OCI-LY7 (cell line): ENCODE measurements at regions not wholly inside any gene's neighbourhood (a gene's known extent, or its start where the extent isn't known, plus 50 kb on each side); places are given as distances from the start of the nearest gene placed in this dataset.

Source experiments
- BruUV-seq: library from RNA; stranded (reverse); fragments of 400-500 nt; replicated peaks from 2 replicates; lab custom pipeline; 2021; lab: Mats Ljungman, UMichigan
- CTCF ChIA-PET: fragments of 300-600 bp; sonication (Branson Sonifier 250); formaldehyde crosslinking; loops from one replicate; lab custom pipeline; 2022; ENCODE audit warnings: antibody characterized with exemption; ENCODE audit not compliant: unreplicated experiment; lab: Charles Lee
- POLR2A ChIA-PET: fragments of 300-600 bp; sonication (Branson Sonifier 250); formaldehyde crosslinking; loops from one replicate; lab custom pipeline; 2022; ENCODE audit warnings: antibody characterized with exemption; lab: Charles Lee
- DNase-seq: peaks from one replicate; pipeline ENCODE4 v3.0.0-alpha.2; 2015; ENCODE audit warnings: low spot score
- H2AFZ ChIP-seq: fragments of 200-600 bp; sonication (generic), shearing (Covaris generic); 2 replicates; pipeline ENCODE4 v1.6.1; 2014; ENCODE audit warnings: mild to moderate bottlenecking, antibody characterized with exemption, low read length, moderate library complexity
- H3K27ac ChIP-seq: fragments of 200-600 bp; sonication (generic); 2 replicates; pipeline ENCODE4 v1.5.1; 2014; ENCODE audit warnings: mixed run types, low read depth, mild to moderate bottlenecking, moderate library complexity, low read length, inconsistent platforms; ENCODE audit not compliant: poor library complexity, severe bottlenecking
- H3K36me3 ChIP-seq: fragments of 200-600 bp; sonication (generic); 2 replicates; pipeline ENCODE4 v1.6.1; 2014; ENCODE audit warnings: mild to moderate bottlenecking, antibody characterized with exemption, low read length, moderate library complexity, mixed read lengths; ENCODE audit not compliant: insufficient read depth
- H3K4me1 ChIP-seq: fragments of 200-600 bp; sonication (generic); 2 replicates; pipeline ENCODE4 v1.5.1; 2014; ENCODE audit warnings: mild to moderate bottlenecking, low read length; ENCODE audit not compliant: insufficient read depth, poor library complexity, severe bottlenecking
- H3K4me2 ChIP-seq: fragments of 200-600 bp; sonication (generic); 2 replicates; pipeline ENCODE4 v1.6.1; 2014; ENCODE audit warnings: mild to moderate bottlenecking, low read length
- H3K4me3 ChIP-seq: fragments of 200-600 bp; sonication (generic); 2 replicates; pipeline ENCODE4 v1.5.1; 2014; ENCODE audit warnings: mild to moderate bottlenecking, low read depth, low read length; ENCODE audit not compliant: poor library complexity, severe bottlenecking
- H3K79me2 ChIP-seq: fragments of 200-600 bp; sonication (generic); 2 replicates; pipeline ENCODE4 v1.6.1; 2016; ENCODE audit warnings: low read depth, mild to moderate bottlenecking, low read length, moderate library complexity, mixed read lengths; ENCODE audit not compliant: insufficient read depth
- H3K9me2 ChIP-seq: fragments of 200-600 bp; sonication (generic); 2 replicates; pipeline ENCODE4 v1.6.1; 2016; ENCODE audit warnings: mild to moderate bottlenecking, low read length, mixed read lengths; ENCODE audit not compliant: insufficient read depth
- H3K9me3 ChIP-seq: fragments of 200-600 bp; sonication (generic); 2 replicates; pipeline ENCODE4 v1.6.1; 2014; ENCODE audit warnings: mild to moderate bottlenecking, mixed run types, low read length, mixed read lengths
- H4K20me1 ChIP-seq: fragments of 200-600 bp; sonication (generic); 2 replicates; pipeline ENCODE4 v1.6.1; 2014; ENCODE audit warnings: mild to moderate bottlenecking, antibody characterized with exemption, low read length, moderate library complexity, mixed read lengths; ENCODE audit not compliant: insufficient read depth
- EZH2phosphoT487 ChIP-seq: fragments of 200-600 bp; sonication (generic); IDR thresholded peaks from 2 replicates; pipeline ENCODE4 v1.6.1; 2018; ENCODE audit warnings: low read depth, borderline replicate concordance, mild to moderate bottlenecking, mixed run types, antibody characterized with exemption, low read length, moderate library complexity, mixed read lengths
- intact Hi-C: fragments of 100-400 bp; cut with micrococcal nuclease; formaldehyde crosslinking; loops from one replicate; pipeline ENCODE4 v1.10.0; 2022; ENCODE audit not compliant: unreplicated experiment
- TF ChIP-seq, protein P1 (sequence below): fragments of 200-600 bp; sonication (generic); conservative IDR thresholded peaks from 2 replicates; pipeline ENCODE4 v1.5.1; 2014; ENCODE audit warnings: mild to moderate bottlenecking, antibody characterized with exemption, low read length, moderate library complexity, mixed read lengths

DNA sequence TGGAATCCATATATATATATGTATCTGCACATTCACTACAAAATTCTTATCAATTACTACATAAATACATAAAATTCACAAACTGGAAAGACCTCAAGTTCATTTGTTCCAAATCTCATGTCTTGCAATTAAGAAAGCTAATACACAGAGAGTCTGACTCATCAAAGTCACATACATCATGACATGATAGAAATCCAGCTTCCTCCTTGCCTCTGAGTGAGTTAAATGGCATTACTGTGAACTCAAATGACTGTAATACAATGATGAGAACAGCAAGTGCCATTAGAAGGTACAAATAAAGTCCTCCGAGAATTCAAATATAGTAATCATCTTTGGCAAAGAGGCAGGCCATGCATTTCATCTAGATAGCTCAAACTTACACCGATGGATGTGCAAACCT lies 55.1 kb upstream of the AGTR1 start:
- ChIA-PET CTCF (no interaction called here), POLR2A (interaction anchor here (0.7 kb wide), 1 partner anchor 393 kb away, joined by 3 read pairs; no protein-coding TSS in a partner anchor)
- BruUV-seq: no TSS peak
- Histone ChIP-seq H3K9me3 (no peaks in the 10 kb centered on the region), H3K36me3 (no peaks in the 10 kb centered on the region), H3K27ac (no peak overlapping the region), H3K4me2 (no peak overlapping the region), H3K79me2 (no peaks in the 10 kb centered on the region), H3K9me2 (no peaks in the 10 kb centered on the region; the same call in 1 of the 2 replicates), H4K20me1 (no peaks in the 10 kb centered on the region), H3K4me3 (no peak overlapping the region), H3K4me1 (no peaks in the 10 kb centered on the region), H2AFZ (no peak overlapping the region)
- TF ChIP-seq EZH2phosphoT487: no peak
- TF ChIP-seq, protein P1, sequence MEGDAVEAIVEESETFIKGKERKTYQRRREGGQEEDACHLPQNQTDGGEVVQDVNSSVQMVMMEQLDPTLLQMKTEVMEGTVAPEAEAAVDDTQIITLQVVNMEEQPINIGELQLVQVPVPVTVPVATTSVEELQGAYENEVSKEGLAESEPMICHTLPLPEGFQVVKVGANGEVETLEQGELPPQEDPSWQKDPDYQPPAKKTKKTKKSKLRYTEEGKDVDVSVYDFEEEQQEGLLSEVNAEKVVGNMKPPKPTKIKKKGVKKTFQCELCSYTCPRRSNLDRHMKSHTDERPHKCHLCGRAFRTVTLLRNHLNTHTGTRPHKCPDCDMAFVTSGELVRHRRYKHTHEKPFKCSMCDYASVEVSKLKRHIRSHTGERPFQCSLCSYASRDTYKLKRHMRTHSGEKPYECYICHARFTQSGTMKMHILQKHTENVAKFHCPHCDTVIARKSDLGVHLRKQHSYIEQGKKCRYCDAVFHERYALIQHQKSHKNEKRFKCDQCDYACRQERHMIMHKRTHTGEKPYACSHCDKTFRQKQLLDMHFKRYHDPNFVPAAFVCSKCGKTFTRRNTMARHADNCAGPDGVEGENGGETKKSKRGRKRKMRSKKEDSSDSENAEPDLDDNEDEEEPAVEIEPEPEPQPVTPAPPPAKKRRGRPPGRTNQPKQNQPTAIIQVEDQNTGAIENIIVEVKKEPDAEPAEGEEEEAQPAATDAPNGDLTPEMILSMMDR: no peak
- intact Hi-C loops: no loop called here
- no peak for DNase-seq

DNA sequence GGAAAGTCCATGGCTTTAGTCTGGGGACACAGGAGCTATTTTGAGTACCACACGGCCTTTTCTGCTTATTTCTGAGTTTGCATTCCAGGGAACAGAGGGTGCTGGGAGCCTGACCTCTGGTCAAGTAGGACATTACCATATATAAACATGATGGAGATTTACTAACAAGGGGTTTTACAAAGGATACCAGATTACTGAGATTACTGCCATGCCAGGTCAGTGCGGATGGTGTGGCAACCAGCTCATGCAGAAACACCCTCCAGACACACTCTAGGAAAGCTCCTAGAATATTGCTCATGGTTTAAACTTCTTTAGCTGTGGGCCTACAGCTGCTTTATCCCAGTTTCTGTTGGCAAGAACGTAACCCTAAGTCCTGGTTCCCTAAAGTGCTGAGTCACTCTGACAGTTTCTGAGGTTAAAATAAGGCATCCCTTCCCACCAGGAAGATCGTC lies 54.3 kb upstream of the AGTR1 start:
- BruUV-seq: no TSS peak
- Histone ChIP-seq H3K9me3 (no peaks in the 10 kb centered on the region), H3K36me3 (no peaks in the 10 kb centered on the region), H3K9me2 (no peaks in the 10 kb centered on the region; the same call in 1 of the 2 replicates), H2AFZ (no peak overlapping the region), H3K4me3 (no peak overlapping the region), H4K20me1 (no peaks in the 10 kb centered on the region), H3K27ac (no peak overlapping the region), H3K4me2 (no peak overlapping the region), H3K79me2 (no peaks in the 10 kb centered on the region), H3K4me1 (no peaks in the 10 kb centered on the region)
- intact Hi-C loops: no loop called here
- DNase-seq: no peak
- TF ChIP-seq, protein P1: no peak
- TF ChIP-seq EZH2phosphoT487: no peak
- ChIA-PET CTCF (no interaction called here), POLR2A (interaction anchor here (0.5 kb wide), 1 partner anchor 11 kb away, joined by 3 read pairs; no protein-coding TSS in a partner anchor)

DNA sequence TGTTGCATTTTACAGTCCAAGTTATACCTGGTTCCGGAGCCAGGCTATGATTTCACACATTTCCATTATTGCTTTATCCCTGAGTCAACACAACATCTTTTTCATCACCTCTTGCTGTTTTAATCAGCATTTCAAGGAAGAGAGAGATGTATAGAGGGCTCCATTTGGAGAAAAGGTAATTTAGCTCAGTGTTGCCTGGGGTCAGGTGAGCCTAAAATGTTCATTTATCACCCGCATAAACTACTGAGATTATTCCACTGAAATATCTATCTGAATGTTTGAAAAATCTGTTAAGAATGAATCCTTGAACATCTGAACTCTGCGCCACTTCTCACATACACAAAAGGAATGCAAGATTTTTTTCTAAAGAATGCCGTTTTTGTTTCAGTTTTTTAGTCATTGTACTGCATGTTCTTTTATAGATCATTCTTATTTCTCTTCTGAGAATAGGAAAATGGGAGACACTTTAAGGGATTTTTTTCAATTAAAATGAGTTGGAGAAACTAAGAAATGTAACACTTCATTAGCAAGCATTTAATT lies 51.5 kb upstream of the AGTR1 start:
- Histone ChIP-seq H3K9me3 (no peaks in the 10 kb centered on the region), H2AFZ (no peak overlapping the region), H3K4me3 (no peak overlapping the region), H3K79me2 (no peaks in the 10 kb centered on the region), H3K4me2 (no peak overlapping the region), H3K27ac (no peak overlapping the region), H3K9me2 (no peaks in the 10 kb centered on the region; the same call in 1 of the 2 replicates), H3K36me3 (no peaks in the 10 kb centered on the region), H4K20me1 (no peaks in the 10 kb centered on the region), H3K4me1 (no peaks in the 10 kb centered on the region)
- ChIA-PET CTCF (no interaction called here), POLR2A (interaction anchor here (0.7 to 1.0 kb wide), 2 partner anchors 89 to 642 kb away, joined by 3 read pairs; no protein-coding TSS in a partner anchor)
- intact Hi-C loops: no loop called here
- no peak for TF ChIP-seq EZH2phosphoT487
- TF ChIP-seq, protein P1: no peak
- DNase-seq: no peak
- BruUV-seq: no TSS peak
